Eye (tissue), 1 donor: ENCODE measurements at regions not wholly inside any gene's neighbourhood (a gene's known extent, or its start where the extent isn't known, plus 50 kb on each side); places are given as distances from the start of the nearest gene placed in this dataset.
"Not testable (repeated sequence)": the region's sequence is repeated elsewhere in the genome, so short reads cannot be mapped to it uniquely, and the experiment has no call there.

Source experiments
- DNase-seq: peaks from one replicate; pipeline ENCODE4 v3.0.0-alpha.2; 2015

DNA sequence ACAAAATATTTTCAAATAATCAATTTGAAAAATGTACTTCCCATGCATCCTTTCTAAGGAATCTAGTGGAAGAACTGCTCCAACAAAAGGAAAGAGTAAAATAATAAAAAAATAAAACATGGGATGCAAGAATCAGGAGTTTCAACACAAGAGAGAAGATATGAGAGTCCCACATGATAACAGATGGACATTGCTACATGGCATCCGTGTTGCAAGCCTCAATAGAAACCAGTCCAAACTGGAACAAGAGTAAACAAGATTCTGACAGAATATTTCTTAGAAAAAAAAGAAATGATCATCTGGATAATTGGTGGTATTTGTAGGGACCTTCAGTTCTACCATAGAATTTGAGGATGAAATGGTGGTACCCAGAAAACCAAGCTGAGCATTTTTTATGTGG, 186.8 kb downstream of the FRK start:
- DNase-seq = no peak

GRCh38 chr6:115870464-115870863, 190.2 kb downstream of the FRK start:
- peak; percentile 64 for DNase-seq

- peak; percentile 38 for DNase-seq
Observed at GRCh38 chr6:115865914-115866313, 194.8 kb downstream of the FRK start.

- DNase-seq = peak; percentile 90
Observed at GRCh38 chr6:115863211-115863610, 197.5 kb downstream of the FRK start.

DNA sequence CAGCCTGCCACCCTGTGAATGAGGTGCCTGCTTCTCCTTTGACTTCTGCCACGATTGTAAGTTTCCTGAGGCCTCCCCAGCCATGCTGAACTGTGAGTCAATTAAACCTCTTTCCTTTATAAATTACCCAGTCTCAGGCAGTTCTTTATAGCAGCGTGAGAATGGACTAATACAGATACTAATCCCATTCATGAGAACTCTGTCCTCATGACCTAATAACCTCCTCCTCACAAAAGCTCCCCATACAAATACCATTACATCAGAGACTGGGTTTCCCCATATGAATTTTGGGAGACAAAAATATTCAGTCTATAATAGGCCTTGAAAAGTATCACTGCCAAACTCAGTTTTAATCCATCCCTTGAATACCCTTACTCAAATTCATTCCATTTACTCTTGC, 199.0 kb downstream of the FRK start:
- DNase-seq = not testable (repeated sequence)

DNA sequence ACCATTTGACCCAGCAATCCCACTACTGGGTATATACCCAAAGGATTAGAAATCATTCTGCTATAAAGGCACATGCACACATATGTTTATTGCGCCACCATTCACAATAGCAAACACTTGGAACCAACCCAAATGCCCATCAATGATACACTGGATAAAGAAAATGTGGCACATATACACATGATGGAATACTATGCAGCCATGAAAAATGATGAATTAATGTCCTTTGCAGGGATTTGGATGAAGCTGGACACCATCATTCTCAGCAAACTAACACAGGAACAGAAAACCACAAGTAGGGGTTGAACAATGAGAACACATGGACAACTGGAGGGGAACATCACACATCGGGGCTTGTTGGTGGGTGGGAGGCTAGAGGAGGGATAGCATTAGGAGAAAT, 201.1 kb downstream of the FRK start:
- DNase-seq = not testable (repeated sequence)

GRCh38 chr6:115854866-115855665, 205.6 kb downstream of the FRK start:
- no peak for DNase-seq

DNA sequence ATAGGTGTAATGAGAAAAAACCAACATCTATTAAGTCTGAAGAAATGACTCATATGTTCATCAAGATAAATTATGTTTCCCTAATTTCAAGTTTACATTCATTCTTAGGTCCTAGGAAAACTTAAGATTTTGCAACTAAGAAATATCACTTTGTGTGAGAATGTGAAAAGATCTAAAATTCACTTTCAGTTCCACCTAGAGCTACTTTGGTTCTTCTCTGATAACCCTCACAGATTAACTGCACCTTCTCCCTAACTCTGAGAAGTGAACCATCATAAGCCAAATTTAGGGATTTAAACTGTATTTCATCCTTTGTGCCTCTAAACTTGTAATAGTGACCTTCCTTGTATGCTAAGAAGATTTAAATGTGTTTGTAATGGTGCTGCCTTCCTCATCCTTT, 213.0 kb downstream of the FRK start:
- DNase-seq = no peak

DNA sequence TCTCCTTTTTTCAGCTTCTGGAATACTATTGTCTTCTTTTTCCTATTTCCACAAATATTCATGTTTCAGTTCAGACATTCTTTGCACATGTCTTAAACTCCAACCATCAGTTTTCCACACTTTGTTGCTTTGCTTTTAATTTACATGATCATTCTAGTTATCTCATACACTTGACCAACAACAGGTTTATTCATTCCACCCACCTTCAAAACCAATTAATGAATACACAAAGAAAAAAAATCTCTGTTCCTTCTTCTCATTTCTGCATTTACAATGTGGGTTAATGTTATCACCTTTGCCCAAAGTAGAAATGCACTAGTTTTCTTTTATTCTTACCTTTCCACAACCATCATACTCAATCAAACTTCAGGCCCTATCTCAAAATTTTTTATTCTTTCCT, 216.7 kb downstream of the FRK start:
- DNase-seq = no peak

DNA sequence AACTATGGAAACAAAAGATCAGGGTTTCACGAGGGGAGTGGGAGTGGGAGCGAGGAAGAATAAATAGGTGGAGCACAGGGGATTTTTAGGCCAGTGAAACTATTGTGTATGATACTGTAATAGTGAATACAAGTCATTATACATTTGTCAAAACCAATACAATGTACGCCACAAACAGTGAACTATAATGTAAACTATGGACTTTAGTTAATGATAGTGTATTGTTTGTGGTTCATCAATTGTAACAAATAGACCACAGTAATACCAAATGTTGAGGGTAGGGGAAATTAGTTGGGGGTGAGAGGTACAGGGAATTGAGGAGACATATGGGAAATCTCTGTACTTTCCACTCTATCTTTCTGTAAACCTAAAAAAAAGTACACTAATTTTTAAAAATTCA, 218.4 kb downstream of the FRK start:
- no peak for DNase-seq

DNA sequence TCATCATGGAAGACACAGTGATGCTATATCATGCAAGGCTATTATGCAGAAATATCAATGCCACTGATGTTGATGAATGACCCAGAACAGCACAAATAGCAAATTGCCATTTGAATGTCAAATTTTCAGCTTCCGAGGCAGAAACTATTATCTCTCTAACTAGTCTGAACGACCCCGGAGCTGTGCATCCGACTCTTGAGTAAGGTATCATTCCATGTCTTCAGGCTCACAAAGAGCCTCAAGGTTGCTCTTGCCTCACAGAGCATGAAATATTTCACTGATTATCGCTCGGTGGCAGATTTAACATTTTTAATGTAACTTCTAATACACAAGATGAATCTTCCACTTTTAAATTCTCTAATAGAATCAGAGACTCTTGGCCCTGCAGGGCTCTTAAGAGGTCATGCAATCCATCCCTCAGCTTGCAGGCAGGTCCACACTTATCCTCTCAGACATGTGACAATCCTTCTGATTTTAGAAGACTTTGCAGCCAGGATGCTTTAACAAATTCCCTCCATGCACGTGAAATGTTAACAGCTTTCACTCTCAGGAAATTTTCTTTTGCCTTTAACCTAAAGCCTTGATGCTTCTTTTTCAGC, 221.0 kb downstream of the FRK start:
- DNase-seq = no peak

DNA sequence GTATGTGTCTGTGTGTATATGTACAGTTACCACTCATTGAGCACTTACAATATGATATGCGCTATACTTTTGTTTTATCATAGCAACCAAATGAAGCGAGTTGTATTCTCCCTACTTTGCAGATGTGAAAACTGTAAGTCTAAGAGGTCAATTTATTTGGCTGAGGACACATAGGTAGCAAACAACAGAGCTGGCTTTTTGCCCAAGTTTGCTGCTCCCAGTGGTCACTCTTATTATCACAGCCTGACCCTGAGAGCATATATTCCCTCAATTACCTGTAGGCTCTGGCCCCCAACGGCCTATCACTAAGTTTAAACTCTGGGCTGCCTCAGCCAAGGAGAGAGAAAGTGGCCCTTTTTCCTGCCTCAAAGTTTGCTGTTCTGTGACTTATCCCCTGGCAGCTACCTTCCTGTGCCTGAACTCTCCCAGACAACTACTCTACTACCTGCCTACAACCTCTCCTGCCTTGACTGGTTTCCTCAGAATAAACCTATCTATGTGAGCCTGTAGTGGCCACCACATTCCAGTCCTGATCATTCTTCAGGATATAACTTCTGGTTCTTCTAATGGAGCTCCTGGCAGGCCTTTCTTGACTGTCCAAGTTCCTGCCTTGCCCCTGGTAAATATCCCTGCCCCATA, 221.8 kb downstream of the FRK start:
- DNase-seq = no peak

DNA sequence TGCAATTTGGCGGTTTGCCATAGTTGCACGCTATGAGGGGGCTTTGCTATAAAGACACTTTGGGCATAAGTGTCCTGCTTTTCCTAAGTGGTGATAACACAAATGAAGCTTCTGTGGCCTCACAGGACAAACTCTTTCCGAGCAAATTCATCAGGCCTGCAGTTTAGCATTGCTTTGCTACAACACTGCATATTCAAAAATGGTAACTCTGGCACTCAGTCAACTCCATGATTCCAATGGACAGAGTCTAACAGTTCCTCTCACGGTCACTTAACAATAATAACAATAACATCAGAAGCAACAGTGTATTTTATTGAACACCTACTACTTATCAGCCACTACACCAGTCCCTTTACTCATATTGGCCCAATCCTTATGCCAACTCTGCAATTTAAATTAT, 222.5 kb downstream of the FRK start:
- DNase-seq = no peak

GRCh38 chr6:115836374-115836773, 224.3 kb downstream of the FRK start:
- not testable (repeated sequence) for DNase-seq

DNA sequence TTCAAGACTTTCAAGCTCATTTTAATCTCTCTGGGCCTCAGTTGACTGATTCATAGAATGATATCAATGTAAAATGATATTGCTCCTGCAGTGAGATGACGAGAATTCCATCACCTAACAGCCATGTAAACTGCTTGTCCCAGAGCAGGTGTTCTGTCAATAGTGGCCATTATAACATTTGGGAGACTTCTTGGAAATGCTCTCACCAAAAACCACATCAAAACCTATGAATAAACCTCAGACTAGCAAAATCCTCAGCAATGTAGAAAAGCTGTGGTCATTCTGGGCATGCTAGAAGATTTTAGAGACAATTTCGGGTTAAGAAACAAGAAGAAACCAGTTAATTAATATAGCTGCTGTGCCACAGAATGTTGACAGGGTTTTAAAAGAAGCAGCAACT, 225.4 kb downstream of the FRK start:
- DNase-seq = no peak

DNA sequence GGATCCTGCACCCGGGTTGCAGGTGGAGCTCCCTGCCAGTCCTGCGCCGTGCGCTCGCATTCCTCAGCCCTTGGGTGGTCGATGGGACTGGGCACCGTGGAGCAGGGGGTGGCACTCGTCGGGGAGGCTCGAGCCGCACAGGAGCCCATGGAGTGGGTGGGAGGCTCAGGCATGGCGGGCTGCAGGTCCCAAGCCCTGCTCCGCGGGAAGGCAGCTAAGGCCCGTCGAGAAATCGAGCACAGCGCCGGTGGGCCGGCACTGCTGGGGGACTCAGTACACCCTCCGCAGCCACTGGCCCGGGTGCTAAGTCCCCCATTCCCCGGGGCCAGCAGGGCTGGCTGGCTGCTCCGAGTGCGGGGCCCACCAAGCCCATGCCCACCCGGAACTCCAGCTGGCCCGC, 226.1 kb downstream of the FRK start:
- not testable (repeated sequence) for DNase-seq

DNA sequence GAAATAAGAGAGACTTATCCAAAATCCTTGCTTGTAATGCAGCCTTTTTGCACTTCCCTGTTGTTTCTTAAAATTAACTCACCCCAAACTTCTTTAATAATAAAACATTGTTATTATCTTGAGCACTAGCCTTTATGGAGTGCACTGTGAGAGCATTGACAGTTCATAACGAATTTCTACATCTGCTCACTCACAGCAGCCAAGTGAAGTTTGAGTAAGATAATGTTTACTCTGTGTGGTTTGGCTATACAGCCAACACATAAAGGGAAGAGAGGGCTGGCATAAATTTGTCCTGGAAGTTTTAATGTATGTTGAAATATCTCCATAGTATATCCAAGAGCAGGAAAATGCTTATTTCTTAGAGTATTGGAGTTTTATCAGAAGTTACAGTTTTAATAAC, 227.9 kb downstream of the FRK start:
- peak; percentile 34 for DNase-seq

GRCh38 chr6:115832186-115832585, 228.5 kb downstream of the FRK start:
- no peak for DNase-seq

GRCh38 chr6:115830895-115831294, 229.8 kb downstream of the FRK start:
- no peak for DNase-seq

- no peak for DNase-seq
Observed at GRCh38 chr6:115821798-115822197, 238.9 kb downstream of the FRK start.

DNA sequence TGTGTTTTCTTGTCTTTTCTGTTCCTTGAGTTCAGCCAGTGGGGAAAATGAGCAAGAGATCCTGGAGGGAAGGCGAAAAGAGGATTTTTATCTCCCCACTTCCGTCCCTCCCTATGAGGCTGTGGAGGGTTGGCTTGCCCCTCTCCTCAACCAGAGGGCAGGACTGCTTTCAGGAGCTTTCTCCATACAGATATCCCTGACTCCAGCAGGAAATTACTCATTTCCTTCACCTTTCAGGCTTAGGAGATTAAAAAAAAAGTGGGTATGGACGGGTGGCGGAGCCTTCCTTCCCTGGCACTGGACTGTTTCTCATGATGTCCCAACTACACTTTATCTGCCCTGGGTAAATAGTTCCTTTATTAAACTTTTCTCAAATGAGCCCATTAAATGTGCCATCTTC, 241.2 kb downstream of the FRK start:
- DNase-seq = no peak

DNA sequence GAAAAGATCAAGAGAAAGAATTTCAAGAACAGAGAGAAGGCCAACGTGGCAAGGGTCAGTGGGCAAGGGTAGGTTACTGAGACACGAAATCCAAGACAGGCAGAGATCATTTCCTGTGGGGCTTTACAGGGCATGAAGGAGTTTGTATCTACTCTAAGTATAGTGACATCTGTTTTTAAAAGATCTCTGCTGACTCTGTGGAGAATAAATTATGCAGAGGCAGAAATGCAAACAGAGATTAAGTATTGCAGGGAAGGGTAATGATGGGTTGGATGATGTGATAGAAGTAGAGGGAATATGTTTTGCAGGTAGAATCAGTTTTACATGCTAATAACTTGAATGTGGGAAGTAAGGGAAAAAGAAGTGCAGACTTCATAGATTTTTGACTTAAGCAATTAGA, 243.5 kb downstream of the FRK start:
- no peak for DNase-seq

DNA sequence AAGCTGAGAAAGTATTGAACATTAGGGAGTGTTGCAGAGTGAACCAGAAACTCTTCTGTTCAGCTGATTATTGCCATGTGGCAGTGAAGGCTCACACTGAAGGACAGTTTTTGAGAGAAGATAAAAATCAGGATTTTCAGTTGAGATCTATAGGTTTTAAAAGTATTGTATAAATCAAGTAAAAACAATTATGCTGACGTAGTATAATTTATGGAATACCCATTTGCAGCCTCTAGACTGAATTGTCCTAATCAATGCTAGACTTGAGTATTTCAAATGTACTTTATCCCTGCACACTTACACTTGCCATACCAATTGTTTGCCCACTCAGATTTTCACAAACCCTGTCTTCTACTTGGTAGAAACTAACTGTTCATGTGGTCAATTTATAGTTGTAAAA, 245.8 kb downstream of the FRK start:
- no peak for DNase-seq

DNA sequence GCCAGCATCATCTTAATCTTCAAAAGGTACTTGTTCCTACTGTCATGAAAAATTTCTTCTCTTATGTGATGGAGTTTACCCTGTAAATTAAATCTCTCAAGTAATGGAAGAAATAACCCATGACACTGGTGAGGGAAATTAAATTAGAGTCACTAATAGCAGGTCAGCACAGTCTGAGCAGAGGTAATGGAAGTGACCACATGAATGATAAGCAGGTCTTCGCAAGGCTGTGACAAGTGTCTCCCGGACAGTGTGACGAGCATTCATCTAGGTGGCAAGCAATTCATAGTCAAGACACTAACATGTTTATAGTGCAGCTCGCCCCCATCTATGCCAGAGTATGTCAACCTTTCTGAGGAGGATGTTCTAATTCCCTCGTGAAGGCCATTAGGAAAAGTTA, 249.2 kb downstream of the FRK start:
- peak; percentile 25 for DNase-seq
